K562 (cell line): ENCODE measurements at regions not wholly inside any gene's neighbourhood (a gene's known extent, or its start where the extent isn't known, plus 50 kb on each side); places are given as distances from the start of the nearest gene placed in this dataset.

Experiments used
- ATAC-seq: fragments of 200-7000 bp; cut with Tn5 transposase; 3 replicates; pipeline ENCODE4 v1.9.1; 2020; ENCODE audit warnings: moderate library complexity
- BruUV-seq: library from RNA; stranded (reverse); fragments of 400-500 nt; replicated peaks from 2 replicates; lab custom pipeline; 2021; lab: Mats Ljungman, UMichigan
- CTCF ChIA-PET: fragments of 300-600 bp; formaldehyde crosslinking; extraction: SDS; loops from one replicate; lab custom pipeline; 2021; ENCODE audit warnings: low intra/inter-chr PET ratio; lab: Yijun Ruan, JAX
- POLR2A ChIA-PET: fragments of 300-600, 350-650 bp; sonication (Branson Sonifier 250); formaldehyde crosslinking; extraction: SDS; loops from one replicate; lab custom pipeline; 2021; ENCODE audit warnings: antibody characterized with exemption, inconsistent platforms; lab: Yijun Ruan, JAX
- DNase-seq, 4 experiments: peaks; one replicate each; pipeline versions ENCODE4 v3.0.0 to v3.0.0-alpha.2; 2011 to 2018; ENCODE audit warnings: low spot score in 3 of 4, mixed read lengths in 3 of 4; ENCODE audit errors: extremely low read depth in 1 of 4
- FAIRE-seq: peaks from 2 replicates; lab custom pipeline; 2011; peaks lifted over from hg19 to GRCh38; lab: Jason Lieb, UNC
- H2AFZ ChIP-seq: 2 replicates; pipeline ENCODE4 v1.6.0; 2011; ENCODE audit warnings: low read depth, low read length, control low read depth, inconsistent platforms
- H3K27ac ChIP-seq: fragments of 200-600 bp; 3 replicates; pipeline ENCODE4 v1.8.0; 2011; ENCODE audit warnings: low read depth, mild to moderate bottlenecking, control low read depth, inconsistent platforms, low read length, moderate library complexity, mixed read lengths; ENCODE audit errors: extremely low read depth
- H3K27me3 ChIP-seq, 2 experiments: fragments of 300-600 bp in 1 of 2; 2 replicates in 1 of 2; 3 replicates in 1 of 2; pipeline versions ENCODE4 v1.6.0 to v1.8.0; 2011; ENCODE audit warnings: inconsistent platforms in 2 of 2, low read length in 2 of 2, mild to moderate bottlenecking in 1 of 2, mixed read lengths in 1 of 2, moderate library complexity in 1 of 2; ENCODE audit not compliant: control insufficient read depth in 2 of 2, insufficient read depth in 2 of 2
- H3K36me3 ChIP-seq: fragments of 300-600 bp; 3 replicates; pipeline ENCODE4 v1.8.0; 2011; ENCODE audit warnings: mild to moderate bottlenecking, low read length, inconsistent platforms; ENCODE audit not compliant: control insufficient read depth, insufficient read depth
- H3K4me1 ChIP-seq, 2 experiments: fragments of 200-600 bp in 1 of 2; replicated peaks in 1 of 2; 2 replicates in 1 of 2; 3 replicates in 1 of 2; pipeline versions ENCODE4 v1.5.1 to v1.8.0; 2011; ENCODE audit warnings: inconsistent platforms in 2 of 2, low read length in 2 of 2, mild to moderate bottlenecking in 1 of 2, mixed read lengths in 1 of 2, moderate library complexity in 1 of 2; ENCODE audit not compliant: control insufficient read depth in 2 of 2, insufficient read depth in 2 of 2
- H3K4me2 ChIP-seq: 2 replicates; pipeline ENCODE4 v1.6.1; 2011; ENCODE audit warnings: low read length, control low read depth, inconsistent platforms, mixed read lengths; ENCODE audit not compliant: insufficient read depth
- H3K4me3 ChIP-seq: fragments of 200-600 bp; sonication (generic), shearing (Covaris generic); 2 replicates; pipeline ENCODE4 v1.5.1; 2016; ENCODE audit warnings: control low read depth, inconsistent platforms
- H3K79me2 ChIP-seq: fragments of 200-600 bp; 3 replicates; pipeline ENCODE4 v1.8.0; 2011; ENCODE audit warnings: low read length, inconsistent platforms; ENCODE audit not compliant: control insufficient read depth, insufficient read depth
- H3K9ac ChIP-seq, 2 experiments: 2 replicates each; pipeline versions ENCODE4 v1.6.0 to v1.6.1; 2011; ENCODE audit warnings: low read depth in 2 of 2, low read length in 2 of 2, control low read depth in 1 of 2, inconsistent platforms in 1 of 2, mild to moderate bottlenecking in 1 of 2, mixed read lengths in 1 of 2; ENCODE audit not compliant: insufficient read depth in 1 of 2
- H3K9me1 ChIP-seq: one replicate; pipeline ENCODE4 v1.6.0; 2011; ENCODE audit warnings: inconsistent platforms, mild to moderate bottlenecking, low read length, moderate library complexity; ENCODE audit not compliant: control insufficient read depth, insufficient read depth
- H3K9me3 ChIP-seq: replicated peaks from 2 replicates; pipeline ENCODE4 v1.5.1; 2011; ENCODE audit warnings: low read depth, low read length, inconsistent platforms; ENCODE audit not compliant: control insufficient read depth, insufficient read depth
- H4K20me1 ChIP-seq: replicated peaks from 2 replicates; pipeline ENCODE4 v1.6.1; 2011; ENCODE audit warnings: low read length, inconsistent platforms, mixed read lengths; ENCODE audit not compliant: control insufficient read depth, insufficient read depth
- ARID2 ChIP-seq: fragments of 450-650 bp; IDR thresholded peaks from 2 replicates; pipeline ENCODE4 v1.6.1; 2017; ENCODE audit warnings: antibody characterized with exemption, mild to moderate bottlenecking
- EP400 ChIP-seq: fragments of 450-650 bp; IDR thresholded peaks from 2 replicates; pipeline ENCODE4 v1.6.1; 2017; ENCODE audit warnings: antibody characterized with exemption, mild to moderate bottlenecking, moderate library complexity
- JUNB ChIP-seq: fragments of 450-650 bp; formaldehyde crosslinking; conservative IDR thresholded peaks from 2 replicates; pipeline ENCODE4 v1.4.0; 2020; ENCODE audit warnings: mild to moderate bottlenecking
- MAFK ChIP-seq: IDR thresholded peaks from 2 replicates; pipeline ENCODE4 v1.6.1; 2011; ENCODE audit warnings: low read length, improper control_type of control experiment
- SRF ChIP-seq, 2 experiments: fragments of 250-450, 450-650 bp in 1 of 2; sonication (Bioruptor Pico) in 1 of 2; sonication (generic) in 1 of 2; formaldehyde crosslinking; IDR thresholded peaks; 2 replicates each; pipeline versions ENCODE4 v1.5.0 to v1.5.1; 2020 to 2022; ENCODE audit warnings: mild to moderate bottlenecking in 1 of 2, missing genetic modification reagents in 1 of 2
- TAF7 ChIP-seq: fragments of 450-650 bp; IDR thresholded peaks from 2 replicates; pipeline ENCODE4 v1.6.1; 2016; ENCODE audit warnings: missing genetic modification characterization, missing compliant biosample characterization
- TRIM25 ChIP-seq: fragments of 450-650 bp; IDR thresholded peaks from 2 replicates; pipeline ENCODE4 v1.7.0; 2016; ENCODE audit warnings: borderline replicate concordance
- U2AF1 ChIP-seq: fragments of 200-400 bp; formaldehyde crosslinking; optimal IDR thresholded peaks from 2 replicates; pipeline ENCODE3; 2017; ENCODE audit warnings: mild to moderate bottlenecking, low read depth, low read length, moderate library complexity
- XRCC5 ChIP-seq: fragments of 200-400 bp; formaldehyde crosslinking; IDR thresholded peaks from 2 replicates; pipeline ENCODE4 v1.6.1; 2017; ENCODE audit warnings: low read depth, mild to moderate bottlenecking, low read length
- ZNF12 ChIP-seq: sonication (generic); formaldehyde crosslinking; IDR thresholded peaks from 2 replicates; pipeline ENCODE4 v1.4.0; 2020; ENCODE audit warnings: mild to moderate bottlenecking, missing genetic modification reagents
- ZNF318 ChIP-seq, 2 experiments: fragments of 450-650 bp; IDR thresholded peaks; 2 replicates each; pipeline ENCODE4 v1.6.1; 2016; ENCODE audit warnings: mild to moderate bottlenecking in 2 of 2, borderline replicate concordance in 1 of 2, low read depth in 1 of 2, moderate library complexity in 1 of 2
- ZNF507 ChIP-seq: conservative IDR thresholded peaks from 2 replicates; pipeline ENCODE4 v1.6.1; 2017; ENCODE audit warnings: missing genetic modification characterization, missing compliant biosample characterization
- WGBS: fragments of 100-300 bp; shearing (Covaris generic); methylation state at CpG from one replicate; pipeline ENCODE4 v1.1.6; 2016; ENCODE audit warnings: low coverage, mixed read lengths; ENCODE audit not compliant: insufficient coverage; ENCODE audit errors: missing lambda C conversion rate; 5-methylcytosine and 5-hydroxymethylcytosine counted together
- in situ Hi-C: fragments of 300-500 bp; cut with MboI; formaldehyde crosslinking; loops from 4 replicates; pipeline ENCODE4 v1.15.0; 2018; ENCODE audit warnings: inconsistent platforms, mixed read lengths
- intact Hi-C: fragments of 100-400 bp; cut with micrococcal nuclease; formaldehyde crosslinking; loops from 2 replicates; pipeline ENCODE4 v1.14.2; 2022
- TF ChIP-seq, protein P1 (sequence below): fragments of 250-450 bp; sonication (Bioruptor Pico); IDR thresholded peaks from 2 replicates; pipeline ENCODE4 v1.8.0; 2022; ENCODE audit warnings: inconsistent platforms, mild to moderate bottlenecking, moderate library complexity, borderline replicate concordance

DNA sequence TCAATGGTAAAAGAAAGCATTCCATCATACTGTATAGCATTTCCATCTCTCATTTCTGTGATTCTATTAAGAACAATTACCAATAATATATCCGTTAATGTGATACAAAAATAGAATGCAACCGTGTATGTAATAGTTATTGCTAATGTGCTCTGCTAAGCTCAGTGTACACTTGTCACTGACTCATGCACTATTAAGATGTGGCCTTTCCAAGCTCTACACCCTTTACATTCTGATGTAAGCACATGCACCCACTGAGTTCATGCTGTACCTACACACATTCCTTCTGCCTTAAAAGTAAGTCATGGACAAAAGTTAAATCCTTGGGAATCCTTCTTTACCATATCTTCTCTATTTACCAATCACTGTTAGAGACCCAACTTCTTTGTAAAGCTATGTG lies 319.1 kb downstream of the ZSWIM6 start:
- Histone ChIP-seq H3K79me2 (no peaks in the 10 kb centered on the region), H3K4me1 (no peaks in the 10 kb centered on the region), H3K36me3 (no peaks in the 10 kb centered on the region), H3K9me1 (no peaks in the 10 kb centered on the region), H3K27ac (no peak overlapping the region), H3K4me3 (no peak overlapping the region), H3K9me3 (no peaks in the 10 kb centered on the region), H3K27me3 (peaks cover 2 to 24% of the 10 kb centered on the region in 2 experiments; a peak in 3 of 5 replicates), H2AFZ (no peak overlapping the region), H3K4me2 (no peak overlapping the region), H4K20me1 (no peaks in the 10 kb centered on the region), H3K9ac (no peak overlapping the region)
- DNase-seq (no peak), FAIRE-seq (no peak), ATAC-seq (no peak)
- intact Hi-C loops = loop anchor here (10.0 kb wide), 1 partner anchor 216 kb away; no protein-coding TSS in a partner anchor
- BruUV-seq = no TSS peak
- ChIA-PET CTCF (no interaction called here), POLR2A (no interaction called here)
- WGBS = 0% methylated on average over 2 of the region's 2 CpGs
- in situ Hi-C loops = no loop called here
- no peak for TF ChIP-seq TRIM25
- TF ChIP-seq TAF7 = no peak
- no peak for TF ChIP-seq JUNB (CRISPR knock-in tag)
- no peak for TF ChIP-seq EP400
- TF ChIP-seq ZNF507 (tag) = no peak
- TF ChIP-seq MAFK = no peak
- no peak for TF ChIP-seq ZNF318 (IDR thresholded peaks at IDR 0.05; ENCODE audit: borderline replicate concordance in 1 of 2, low read depth in 1 of 2)
- no peak for TF ChIP-seq SRF (CRISPR knock-in tag; IDR thresholded peaks at IDR 0.05)
- no peak for TF ChIP-seq U2AF1
- TF ChIP-seq ZNF12 (CRISPR knock-in tag) = no peak
- TF ChIP-seq, protein P1, sequence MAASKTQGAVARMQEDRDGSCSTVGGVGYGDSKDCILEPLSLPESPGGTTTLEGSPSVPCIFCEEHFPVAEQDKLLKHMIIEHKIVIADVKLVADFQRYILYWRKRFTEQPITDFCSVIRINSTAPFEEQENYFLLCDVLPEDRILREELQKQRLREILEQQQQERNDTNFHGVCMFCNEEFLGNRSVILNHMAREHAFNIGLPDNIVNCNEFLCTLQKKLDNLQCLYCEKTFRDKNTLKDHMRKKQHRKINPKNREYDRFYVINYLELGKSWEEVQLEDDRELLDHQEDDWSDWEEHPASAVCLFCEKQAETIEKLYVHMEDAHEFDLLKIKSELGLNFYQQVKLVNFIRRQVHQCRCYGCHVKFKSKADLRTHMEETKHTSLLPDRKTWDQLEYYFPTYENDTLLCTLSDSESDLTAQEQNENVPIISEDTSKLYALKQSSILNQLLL = no peak
- no peak for TF ChIP-seq XRCC5
- TF ChIP-seq ARID2 = no peak
